A549 (cell line): ENCODE measurements at regions not wholly inside any gene's neighbourhood (a gene's known extent, or its start where the extent isn't known, plus 50 kb on each side); places are given as distances from the start of the nearest gene placed in this dataset.

Experiments used
- ATAC-seq, 2 experiments: fragments of 200-7000 bp in 1 of 2; fragments of >200 bp in 1 of 2; cut with Nextera tagmentation in 1 of 2; cut with Tn5 transposase in 1 of 2; 3 replicates each; pipeline versions ENCODE4 v1.8.0 to v1.9.1; 2018 to 2020; ENCODE audit warnings: mild to moderate bottlenecking in 1 of 2, moderate library complexity in 1 of 2
- CTCF ChIA-PET: fragments of 300-600 bp; sonication (Branson Sonifier 250); formaldehyde crosslinking; extraction: SDS; loops from one replicate; lab custom pipeline; 2021; ENCODE audit warnings: antibody characterized with exemption, inconsistent platforms; lab: Yijun Ruan, JAX
- POLR2A ChIA-PET: fragments of 350-600 bp; formaldehyde crosslinking; extraction: SDS; loops from one replicate; lab custom pipeline; 2021; ENCODE audit warnings: antibody characterized with exemption, inconsistent platforms; lab: Yijun Ruan, JAX
- DNase-seq, 2 experiments: peaks; one replicate each; pipeline versions ENCODE4 v3.0.0 to v3.0.0-alpha.2; 2011 to 2016; ENCODE audit warnings: low read depth in 1 of 2, low spot score in 1 of 2
- FAIRE-seq: peaks from 2 replicates; lab custom pipeline; 2011; peaks lifted over from hg19 to GRCh38; lab: Jason Lieb, UNC
- H3K27ac ChIP-seq, 2 experiments: fragments of >200 bp; sonication (Bioruptor Twin); formaldehyde crosslinking; 3 replicates each; pipeline ENCODE4 v1.5.1; 2016 to 2017
- H3K4me1 ChIP-seq: fragments of >200 bp; sonication (Bioruptor Twin); formaldehyde crosslinking; 3 replicates; pipeline ENCODE4 v1.6.1; 2016
- H3K4me2 ChIP-seq: fragments of >200 bp; sonication (Bioruptor Twin); formaldehyde crosslinking; 3 replicates; pipeline ENCODE4 v1.6.1; 2016
- H3K4me3 ChIP-seq: fragments of >200 bp; sonication (Bioruptor Twin); formaldehyde crosslinking; 3 replicates; pipeline ENCODE4 v1.5.1; 2016
- H3K9me3 ChIP-seq: fragments of >200 bp; sonication (Bioruptor Twin); formaldehyde crosslinking; 3 replicates; pipeline ENCODE4 v1.6.1; 2016
- CEBPB ChIP-seq, 2 experiments: fragments of >200 bp in 1 of 2; sonication (Bioruptor Twin) in 1 of 2; formaldehyde crosslinking in 1 of 2; IDR thresholded peaks; 2 replicates each; pipeline ENCODE4 v1.6.1; 2012 to 2016
- CHD2 ChIP-seq: fragments of 150-350 bp; IDR thresholded peaks from 2 replicates; pipeline ENCODE4 v1.6.1; 2014; ENCODE audit warnings: low read length; ENCODE audit not compliant: partially characterized antibody
- CHD4 ChIP-seq: fragments of 200-600 bp; sonication (generic); IDR thresholded peaks from 2 replicates; pipeline ENCODE4 v1.6.1; 2016; ENCODE audit warnings: antibody characterized with exemption, mild to moderate bottlenecking, borderline replicate concordance
- FOXS1 ChIP-seq: fragments of 250-450 bp; sonication (Bioruptor Pico); IDR thresholded peaks from 2 replicates; pipeline ENCODE4 v1.5.0; 2020; ENCODE audit warnings: mild to moderate bottlenecking, moderate library complexity
- GATA3 ChIP-seq: IDR thresholded peaks from 2 replicates; pipeline ENCODE4 v1.6.1; 2012; ENCODE audit warnings: borderline replicate concordance
- HOXB5 ChIP-seq: fragments of 250-450 bp; sonication (Bioruptor Pico); IDR thresholded peaks from 2 replicates; pipeline ENCODE4 v1.5.0; 2020; ENCODE audit warnings: mild to moderate bottlenecking, moderate library complexity
- JUN ChIP-seq, 2 experiments: fragments of >200 bp; sonication (Bioruptor Twin); formaldehyde crosslinking; IDR thresholded peaks; 2 replicates in 1 of 2; 3 replicates in 1 of 2; pipeline ENCODE4 v1.6.1; 2016 to 2017
- JUNB ChIP-seq: fragments of >200 bp; sonication (Bioruptor Twin); formaldehyde crosslinking; IDR thresholded peaks from 2 replicates; pipeline ENCODE4 v1.6.1; 2016
- KDM5A ChIP-seq: fragments of 200-600 bp; sonication (generic); IDR thresholded peaks from 2 replicates; pipeline ENCODE4 v1.6.1; 2016; ENCODE audit warnings: antibody characterized with exemption, mild to moderate bottlenecking
- POLR2A ChIP-seq: IDR thresholded peaks from 2 replicates; pipeline ENCODE4 v1.6.1; 2012; ENCODE audit warnings: mild to moderate bottlenecking, low read length
- RAD21 ChIP-seq, 2 experiments: fragments of >200 bp in 1 of 2; sonication (Bioruptor Twin) in 1 of 2; formaldehyde crosslinking in 1 of 2; IDR thresholded peaks in 1 of 2; conservative IDR thresholded peaks in 1 of 2; 2 replicates in 1 of 2; 3 replicates in 1 of 2; pipeline ENCODE4 v1.6.1; 2012 to 2018; ENCODE audit warnings: inconsistent platforms in 1 of 2
- RARB ChIP-seq: fragments of 250-450 bp; sonication (Bioruptor Pico); IDR thresholded peaks from 2 replicates; pipeline ENCODE4 v1.8.0; 2021; ENCODE audit warnings: mild to moderate bottlenecking, moderate library complexity
- TFCP2L1 ChIP-seq: fragments of 250-450 bp; sonication (Bioruptor Pico); IDR thresholded peaks from 2 replicates; pipeline ENCODE4 v1.5.0; 2021; ENCODE audit warnings: mild to moderate bottlenecking
- TP53 ChIP-seq: fragments of 250-450 bp; sonication (Bioruptor Pico); IDR thresholded peaks from 2 replicates; pipeline ENCODE4 v1.5.0; 2021; ENCODE audit warnings: mild to moderate bottlenecking, moderate library complexity
- ZFP36 ChIP-seq: fragments of 450-650 bp; IDR thresholded peaks from 2 replicates; pipeline ENCODE4 v1.6.1; 2014; ENCODE audit warnings: borderline replicate concordance; ENCODE audit not compliant: partially characterized antibody
- ZNF302 ChIP-seq: fragments of 250-450 bp; sonication (Bioruptor Pico); IDR thresholded peaks from 2 replicates; pipeline ENCODE4 v1.9.0; 2021; ENCODE audit warnings: inconsistent platforms, mild to moderate bottlenecking, moderate library complexity
- WGBS: methylation state at CpG from one replicate; pipeline ENCODE4 v1.1.6; 2017; ENCODE audit errors: missing lambda C conversion rate; 5-methylcytosine and 5-hydroxymethylcytosine counted together
- TF ChIP-seq, protein P1 (sequence below): fragments of >200 bp; sonication (Bioruptor Twin); formaldehyde crosslinking; IDR thresholded peaks from 2 replicates; pipeline ENCODE4 v1.6.1; 2016
- TF ChIP-seq, protein P2 (sequence below): fragments of 250-450 bp; sonication (Bioruptor Pico); IDR thresholded peaks from 2 replicates; pipeline ENCODE4 v1.5.0; 2020; ENCODE audit warnings: low read depth, mild to moderate bottlenecking, moderate library complexity
- TF ChIP-seq, protein P3 (sequence below): fragments of >200 bp; sonication (Bioruptor Twin); formaldehyde crosslinking; IDR thresholded peaks from 3 replicates; pipeline ENCODE4 v1.6.1; 2016
- TF ChIP-seq, protein P4 (sequence below): fragments of >200 bp; sonication (Bioruptor Twin); formaldehyde crosslinking; IDR thresholded peaks from 3 replicates; pipeline ENCODE4 v1.5.1; 2016
- TF ChIP-seq, protein P5 (sequence below): fragments of 250-450 bp; sonication (Bioruptor Pico); IDR thresholded peaks from 2 replicates; pipeline ENCODE4 v1.5.0; 2021; ENCODE audit warnings: mild to moderate bottlenecking, moderate library complexity, borderline replicate concordance
- TF ChIP-seq, protein P6 (sequence below): fragments of 150-350 bp; IDR thresholded peaks from 2 replicates; pipeline ENCODE4 v1.6.1; 2014; ENCODE audit warnings: low read depth, mild to moderate bottlenecking, low read length
- TF ChIP-seq, protein P7 (sequence below): IDR thresholded peaks from 2 replicates; pipeline ENCODE4 v1.6.1; 2012; ENCODE audit warnings: low read depth, borderline replicate concordance

DNA sequence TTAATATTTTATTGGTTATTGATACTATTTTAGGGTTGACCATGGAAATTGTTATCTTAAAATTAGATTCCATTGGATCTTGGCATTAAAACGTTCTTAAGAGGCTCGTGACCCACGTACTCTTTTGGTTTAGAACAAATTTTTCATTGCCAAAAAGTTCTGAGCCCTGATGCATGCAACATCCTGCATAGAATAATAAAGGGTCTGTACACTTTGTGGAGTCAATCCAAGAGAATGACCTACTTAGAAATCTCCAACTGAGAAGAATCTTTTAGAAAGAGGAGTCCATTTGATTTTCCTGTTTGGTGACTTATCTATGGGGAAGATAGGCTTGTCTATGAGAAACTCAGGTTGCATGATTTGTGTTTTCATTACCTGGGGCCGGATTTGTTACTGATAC, 404.2 kb upstream of the RGMA start:
- H3K4me2 ChIP-seq = no peak overlapping the region
- no peaks in the 10 kb centered on the region for H3K9me3 ChIP-seq
- ChIA-PET POLR2A (no interaction called here), CTCF (no interaction called here)
- no peak for TF ChIP-seq TP53 (CRISPR knock-in tag)
- TF ChIP-seq, protein P1, sequence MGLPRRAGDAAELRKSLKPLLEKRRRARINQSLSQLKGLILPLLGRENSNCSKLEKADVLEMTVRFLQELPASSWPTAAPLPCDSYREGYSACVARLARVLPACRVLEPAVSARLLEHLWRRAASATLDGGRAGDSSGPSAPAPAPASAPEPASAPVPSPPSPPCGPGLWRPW = no peak
- TF ChIP-seq POLR2A = no peak
- no peak for TF ChIP-seq HOXB5 (CRISPR knock-in tag)
- no peak for TF ChIP-seq RARB
- TF ChIP-seq, protein P2, sequence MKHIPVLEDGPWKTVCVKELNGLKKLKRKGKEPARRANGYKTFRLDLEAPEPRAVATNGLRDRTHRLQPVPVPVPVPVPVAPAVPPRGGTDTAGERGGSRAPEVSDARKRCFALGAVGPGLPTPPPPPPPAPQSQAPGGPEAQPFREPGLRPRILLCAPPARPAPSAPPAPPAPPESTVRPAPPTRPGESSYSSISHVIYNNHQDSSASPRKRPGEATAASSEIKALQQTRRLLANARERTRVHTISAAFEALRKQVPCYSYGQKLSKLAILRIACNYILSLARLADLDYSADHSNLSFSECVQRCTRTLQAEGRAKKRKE (CRISPR knock-in tag) = no peak
- TF ChIP-seq CEBPB (IDR thresholded peaks at IDR 0.05) = no peak
- TF ChIP-seq RAD21 (conservative IDR thresholded peaks at IDR 0.05 in 1 of 2, IDR thresholded peaks at IDR 0.05 in 1 of 2) = no peak
- TF ChIP-seq, protein P3, sequence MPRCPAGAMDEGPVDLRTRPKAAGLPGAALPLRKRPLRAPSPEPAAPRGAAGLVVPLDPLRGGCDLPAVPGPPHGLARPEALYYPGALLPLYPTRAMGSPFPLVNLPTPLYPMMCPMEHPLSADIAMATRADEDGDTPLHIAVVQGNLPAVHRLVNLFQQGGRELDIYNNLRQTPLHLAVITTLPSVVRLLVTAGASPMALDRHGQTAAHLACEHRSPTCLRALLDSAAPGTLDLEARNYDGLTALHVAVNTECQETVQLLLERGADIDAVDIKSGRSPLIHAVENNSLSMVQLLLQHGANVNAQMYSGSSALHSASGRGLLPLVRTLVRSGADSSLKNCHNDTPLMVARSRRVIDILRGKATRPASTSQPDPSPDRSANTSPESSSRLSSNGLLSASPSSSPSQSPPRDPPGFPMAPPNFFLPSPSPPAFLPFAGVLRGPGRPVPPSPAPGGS = no peak
- TF ChIP-seq GATA3 = no peak
- no peak for TF ChIP-seq JUN (IDR thresholded peaks at IDR 0.05)
- no peak for TF ChIP-seq CHD4
- TF ChIP-seq, protein P4, sequence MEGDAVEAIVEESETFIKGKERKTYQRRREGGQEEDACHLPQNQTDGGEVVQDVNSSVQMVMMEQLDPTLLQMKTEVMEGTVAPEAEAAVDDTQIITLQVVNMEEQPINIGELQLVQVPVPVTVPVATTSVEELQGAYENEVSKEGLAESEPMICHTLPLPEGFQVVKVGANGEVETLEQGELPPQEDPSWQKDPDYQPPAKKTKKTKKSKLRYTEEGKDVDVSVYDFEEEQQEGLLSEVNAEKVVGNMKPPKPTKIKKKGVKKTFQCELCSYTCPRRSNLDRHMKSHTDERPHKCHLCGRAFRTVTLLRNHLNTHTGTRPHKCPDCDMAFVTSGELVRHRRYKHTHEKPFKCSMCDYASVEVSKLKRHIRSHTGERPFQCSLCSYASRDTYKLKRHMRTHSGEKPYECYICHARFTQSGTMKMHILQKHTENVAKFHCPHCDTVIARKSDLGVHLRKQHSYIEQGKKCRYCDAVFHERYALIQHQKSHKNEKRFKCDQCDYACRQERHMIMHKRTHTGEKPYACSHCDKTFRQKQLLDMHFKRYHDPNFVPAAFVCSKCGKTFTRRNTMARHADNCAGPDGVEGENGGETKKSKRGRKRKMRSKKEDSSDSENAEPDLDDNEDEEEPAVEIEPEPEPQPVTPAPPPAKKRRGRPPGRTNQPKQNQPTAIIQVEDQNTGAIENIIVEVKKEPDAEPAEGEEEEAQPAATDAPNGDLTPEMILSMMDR = no peak
- TF ChIP-seq, protein P5, sequence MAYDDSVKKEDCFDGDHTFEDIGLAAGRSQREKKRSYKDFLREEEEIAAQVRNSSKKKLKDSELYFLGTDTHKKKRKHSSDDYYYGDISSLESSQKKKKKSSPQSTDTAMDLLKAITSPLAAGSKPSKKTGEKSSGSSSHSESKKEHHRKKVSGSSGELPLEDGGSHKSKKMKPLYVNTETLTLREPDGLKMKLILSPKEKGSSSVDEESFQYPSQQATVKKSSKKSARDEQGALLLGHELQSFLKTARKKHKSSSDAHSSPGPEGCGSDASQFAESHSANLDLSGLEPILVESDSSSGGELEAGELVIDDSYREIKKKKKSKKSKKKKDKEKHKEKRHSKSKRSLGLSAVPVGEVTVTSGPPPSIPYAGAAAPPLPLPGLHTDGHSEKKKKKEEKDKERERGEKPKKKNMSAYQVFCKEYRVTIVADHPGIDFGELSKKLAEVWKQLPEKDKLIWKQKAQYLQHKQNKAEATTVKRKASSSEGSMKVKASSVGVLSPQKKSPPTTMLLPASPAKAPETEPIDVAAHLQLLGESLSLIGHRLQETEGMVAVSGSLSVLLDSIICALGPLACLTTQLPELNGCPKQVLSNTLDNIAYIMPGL = no peak
- no peak for TF ChIP-seq ZNF302 (CRISPR knock-in tag)
- no peak for TF ChIP-seq CHD2
- no peak for TF ChIP-seq JUNB
- no peak for TF ChIP-seq TFCP2L1 (CRISPR knock-in tag)
- TF ChIP-seq, protein P6, sequence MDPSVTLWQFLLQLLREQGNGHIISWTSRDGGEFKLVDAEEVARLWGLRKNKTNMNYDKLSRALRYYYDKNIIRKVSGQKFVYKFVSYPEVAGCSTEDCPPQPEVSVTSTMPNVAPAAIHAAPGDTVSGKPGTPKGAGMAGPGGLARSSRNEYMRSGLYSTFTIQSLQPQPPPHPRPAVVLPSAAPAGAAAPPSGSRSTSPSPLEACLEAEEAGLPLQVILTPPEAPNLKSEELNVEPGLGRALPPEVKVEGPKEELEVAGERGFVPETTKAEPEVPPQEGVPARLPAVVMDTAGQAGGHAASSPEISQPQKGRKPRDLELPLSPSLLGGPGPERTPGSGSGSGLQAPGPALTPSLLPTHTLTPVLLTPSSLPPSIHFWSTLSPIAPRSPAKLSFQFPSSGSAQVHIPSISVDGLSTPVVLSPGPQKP = no peak
- TF ChIP-seq, protein P7, sequence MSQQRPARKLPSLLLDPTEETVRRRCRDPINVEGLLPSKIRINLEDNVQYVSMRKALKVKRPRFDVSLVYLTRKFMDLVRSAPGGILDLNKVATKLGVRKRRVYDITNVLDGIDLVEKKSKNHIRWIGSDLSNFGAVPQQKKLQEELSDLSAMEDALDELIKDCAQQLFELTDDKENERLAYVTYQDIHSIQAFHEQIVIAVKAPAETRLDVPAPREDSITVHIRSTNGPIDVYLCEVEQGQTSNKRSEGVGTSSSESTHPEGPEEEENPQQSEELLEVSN = no peak
- H3K27ac ChIP-seq = no peak overlapping the region
- DNase-seq (no peak), ATAC-seq (no peak), FAIRE-seq (no peak)
- WGBS = 1% methylated on average over 4 of the region's 4 CpGs
- H3K4me1 ChIP-seq = no peaks in the 10 kb centered on the region
- H3K4me3 ChIP-seq = no peak overlapping the region

DNA sequence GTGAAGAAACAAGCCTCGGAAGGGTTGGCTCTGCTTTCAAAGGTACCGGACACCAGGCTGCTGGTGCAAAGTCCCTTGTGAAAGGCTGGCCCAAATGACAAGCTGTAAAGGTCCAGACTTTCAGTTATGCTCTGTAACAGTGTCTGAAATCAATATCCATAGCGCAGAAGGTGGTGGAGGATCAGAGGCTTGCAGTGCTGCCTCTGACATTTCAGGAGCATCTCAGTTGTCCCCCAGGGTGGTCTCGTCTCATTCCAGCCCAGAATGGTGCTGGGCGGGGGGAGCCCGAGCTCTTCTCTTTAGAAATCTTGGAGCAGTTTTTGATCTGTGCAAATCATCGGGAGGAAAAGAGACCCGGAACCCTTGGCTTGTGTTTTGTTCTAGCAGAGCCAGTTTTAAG, 402.3 kb upstream of the RGMA start:
- 5% methylated on average over 8 of the region's 8 CpGs for WGBS
- H3K9me3 ChIP-seq = no peaks in the 10 kb centered on the region
- ChIA-PET POLR2A (no interaction called here), CTCF (interaction anchor here (1.0 kb wide), 1 partner anchor 12 kb away, joined by 3 read pairs; no protein-coding TSS in a partner anchor)
- H3K4me2 ChIP-seq = no peak overlapping the region
- no peak for ATAC-seq
- no peak overlapping the region for H3K4me3 ChIP-seq
- FAIRE-seq = no peak
- no peak for DNase-seq
- no peak overlapping the region for H3K27ac ChIP-seq
- no peaks in the 10 kb centered on the region for H3K4me1 ChIP-seq
- TF ChIP-seq KDM5A (no peak), GATA3 (no peak), ZFP36 (no peak), FOXS1 (CRISPR knock-in tag) (no peak)
- TF ChIP-seq, protein P4 = no peak
- TF ChIP-seq, protein P2 (CRISPR knock-in tag) = no peak
